ENCODE measurements at regions not wholly inside any gene's neighbourhood (a gene's known extent, or its start where the extent isn't known, plus 50 kb on each side); places are given as distances from the start of the nearest gene placed in this dataset.

GRCh38 chr2:14684516-14684915 is 52.0 kb downstream of the LRATD1 start:
- no peaks in the 10 kb centered on the region for H3K27me3 ChIP-seq (ENCODE audit: control insufficient read depth in 1 of 2, insufficient read depth in 2 of 2, low read length in 2 of 2)
- H3K36me3 ChIP-seq (ENCODE audit: control insufficient read depth in 1 of 2, insufficient read depth in 2 of 2, low read length in 2 of 2) = no peaks in the 10 kb centered on the region
- H3K4me3 ChIP-seq (ENCODE audit: low read depth in 1 of 2, low read length in 2 of 2) = no peak overlapping the region
- H3K4me1 ChIP-seq (ENCODE audit: control insufficient read depth in 1 of 2, insufficient read depth in 2 of 2, low read length in 2 of 2) = no peaks in the 10 kb centered on the region
- H3K9me3 ChIP-seq (ENCODE audit: control insufficient read depth in 1 of 2, low read length in 2 of 2) = no peaks in the 10 kb centered on the region
- no peak overlapping the region for H3K27ac ChIP-seq (ENCODE audit: low read depth, low read length)
- no peak overlapping the region for H3K9ac ChIP-seq (ENCODE audit: low read depth in 1 of 2, low read length in 2 of 2)

- no peaks in the 10 kb centered on the region for H3K4me1 ChIP-seq (ENCODE audit: control insufficient read depth in 1 of 2, insufficient read depth in 2 of 2, low read length in 2 of 2)
- H3K9me3 ChIP-seq (ENCODE audit: control insufficient read depth in 1 of 2, low read length in 2 of 2) = no peaks in the 10 kb centered on the region
- H3K27me3 ChIP-seq (ENCODE audit: control insufficient read depth in 1 of 2, insufficient read depth in 2 of 2, low read length in 2 of 2) = no peaks in the 10 kb centered on the region
- no peak overlapping the region for H3K27ac ChIP-seq (ENCODE audit: low read depth, low read length)
- no peak overlapping the region for H3K9ac ChIP-seq (ENCODE audit: low read depth in 1 of 2, low read length in 2 of 2)
- no peaks in the 10 kb centered on the region for H3K36me3 ChIP-seq (ENCODE audit: control insufficient read depth in 1 of 2, insufficient read depth in 2 of 2, low read length in 2 of 2)
- H3K4me3 ChIP-seq (ENCODE audit: low read depth in 1 of 2, low read length in 2 of 2) = no peak overlapping the region
Measured at GRCh38 chr2:14690926-14691325, 58.4 kb downstream of the LRATD1 start.

- Histone ChIP-seq H3K9ac (ENCODE audit: low read depth in 1 of 2, low read length in 2 of 2) (no peak overlapping the region), H3K36me3 (ENCODE audit: control insufficient read depth in 1 of 2, insufficient read depth in 2 of 2, low read length in 2 of 2) (no peaks in the 10 kb centered on the region), H3K27ac (ENCODE audit: low read depth, low read length) (no peak overlapping the region), H3K4me1 (ENCODE audit: control insufficient read depth in 1 of 2, insufficient read depth in 2 of 2, low read length in 2 of 2) (no peaks in the 10 kb centered on the region), H3K27me3 (ENCODE audit: control insufficient read depth in 1 of 2, insufficient read depth in 2 of 2, low read length in 2 of 2) (no peaks in the 10 kb centered on the region), H3K4me3 (ENCODE audit: low read depth in 1 of 2, low read length in 2 of 2) (no peak overlapping the region), H3K9me3 (ENCODE audit: control insufficient read depth in 1 of 2, low read length in 2 of 2) (no peaks in the 10 kb centered on the region)
Measured at GRCh38 chr2:14693874-14694273, 61.4 kb downstream of the LRATD1 start.

- Histone ChIP-seq H3K4me3 (ENCODE audit: low read depth in 1 of 2, low read length in 2 of 2) (no peak overlapping the region), H3K36me3 (ENCODE audit: control insufficient read depth in 1 of 2, insufficient read depth in 2 of 2, low read length in 2 of 2) (no peaks in the 10 kb centered on the region), H3K27me3 (ENCODE audit: control insufficient read depth in 1 of 2, insufficient read depth in 2 of 2, low read length in 2 of 2) (no peaks in the 10 kb centered on the region), H3K4me1 (ENCODE audit: control insufficient read depth in 1 of 2, insufficient read depth in 2 of 2, low read length in 2 of 2) (no peaks in the 10 kb centered on the region), H3K27ac (ENCODE audit: low read depth, low read length) (no peak overlapping the region), H3K9ac (ENCODE audit: low read depth in 1 of 2, low read length in 2 of 2) (no peak overlapping the region), H3K9me3 (ENCODE audit: control insufficient read depth in 1 of 2, low read length in 2 of 2) (no peaks in the 10 kb centered on the region)
Measured at GRCh38 chr2:14700753-14701152, 68.2 kb downstream of the LRATD1 start.

GRCh38 chr2:14702258-14702657 is 69.7 kb downstream of the LRATD1 start:
- Histone ChIP-seq H3K9ac (ENCODE audit: low read depth in 1 of 2, low read length in 2 of 2) (no peak overlapping the region), H3K9me3 (ENCODE audit: control insufficient read depth in 1 of 2, low read length in 2 of 2) (no peaks in the 10 kb centered on the region), H3K4me1 (ENCODE audit: control insufficient read depth in 1 of 2, insufficient read depth in 2 of 2, low read length in 2 of 2) (no peaks in the 10 kb centered on the region), H3K27me3 (ENCODE audit: control insufficient read depth in 1 of 2, insufficient read depth in 2 of 2, low read length in 2 of 2) (no peaks in the 10 kb centered on the region), H3K36me3 (ENCODE audit: control insufficient read depth in 1 of 2, insufficient read depth in 2 of 2, low read length in 2 of 2) (no peaks in the 10 kb centered on the region), H3K27ac (ENCODE audit: low read depth, low read length) (no peak overlapping the region), H3K4me3 (ENCODE audit: low read depth in 1 of 2, low read length in 2 of 2) (no peak overlapping the region)

GRCh38 chr2:14706201-14706600 is 73.7 kb downstream of the LRATD1 start:
- H3K36me3 ChIP-seq (ENCODE audit: control insufficient read depth in 1 of 2, insufficient read depth in 2 of 2, low read length in 2 of 2) = no peaks in the 10 kb centered on the region
- no peaks in the 10 kb centered on the region for H3K9me3 ChIP-seq (ENCODE audit: control insufficient read depth in 1 of 2, low read length in 2 of 2)
- no peak overlapping the region for H3K27ac ChIP-seq (ENCODE audit: low read depth, low read length)
- no peaks in the 10 kb centered on the region for H3K27me3 ChIP-seq (ENCODE audit: control insufficient read depth in 1 of 2, insufficient read depth in 2 of 2, low read length in 2 of 2)
- H3K4me1 ChIP-seq (ENCODE audit: control insufficient read depth in 1 of 2, insufficient read depth in 2 of 2, low read length in 2 of 2) = no peaks in the 10 kb centered on the region
- no peak overlapping the region for H3K4me3 ChIP-seq (ENCODE audit: low read depth in 1 of 2, low read length in 2 of 2)
- H3K9ac ChIP-seq (ENCODE audit: low read depth in 1 of 2, low read length in 2 of 2) = no peak overlapping the region

GRCh38 chr2:14712111-14712510 is 79.6 kb downstream of the LRATD1 start:
- H3K4me3 ChIP-seq (ENCODE audit: low read depth in 1 of 2, low read length in 2 of 2) = no peak overlapping the region
- H3K9ac ChIP-seq (ENCODE audit: low read depth in 1 of 2, low read length in 2 of 2) = no peak overlapping the region
- no peaks in the 10 kb centered on the region for H3K9me3 ChIP-seq (ENCODE audit: control insufficient read depth in 1 of 2, low read length in 2 of 2)
- no peaks in the 10 kb centered on the region for H3K27me3 ChIP-seq (ENCODE audit: control insufficient read depth in 1 of 2, insufficient read depth in 2 of 2, low read length in 2 of 2)
- H3K36me3 ChIP-seq (ENCODE audit: control insufficient read depth in 1 of 2, insufficient read depth in 2 of 2, low read length in 2 of 2) = no peaks in the 10 kb centered on the region
- no peaks in the 10 kb centered on the region for H3K4me1 ChIP-seq (ENCODE audit: control insufficient read depth in 1 of 2, insufficient read depth in 2 of 2, low read length in 2 of 2)
- H3K27ac ChIP-seq (ENCODE audit: low read depth, low read length) = no peak overlapping the region

GRCh38 chr2:14713248-14713647 is 80.7 kb downstream of the LRATD1 start:
- no peaks in the 10 kb centered on the region for H3K36me3 ChIP-seq (ENCODE audit: control insufficient read depth in 1 of 2, insufficient read depth in 2 of 2, low read length in 2 of 2)
- H3K9ac ChIP-seq (ENCODE audit: low read depth in 1 of 2, low read length in 2 of 2) = no peak overlapping the region
- no peak overlapping the region for H3K4me3 ChIP-seq (ENCODE audit: low read depth in 1 of 2, low read length in 2 of 2)
- no peaks in the 10 kb centered on the region for H3K4me1 ChIP-seq (ENCODE audit: control insufficient read depth in 1 of 2, insufficient read depth in 2 of 2, low read length in 2 of 2)
- no peaks in the 10 kb centered on the region for H3K27me3 ChIP-seq (ENCODE audit: control insufficient read depth in 1 of 2, insufficient read depth in 2 of 2, low read length in 2 of 2)
- no peak overlapping the region for H3K27ac ChIP-seq (ENCODE audit: low read depth, low read length)
- no peaks in the 10 kb centered on the region for H3K9me3 ChIP-seq (ENCODE audit: control insufficient read depth in 1 of 2, low read length in 2 of 2)

- Histone ChIP-seq H3K27ac (ENCODE audit: low read depth, low read length) (no peak overlapping the region), H3K36me3 (ENCODE audit: control insufficient read depth in 1 of 2, insufficient read depth in 2 of 2, low read length in 2 of 2) (no peaks in the 10 kb centered on the region), H3K4me1 (ENCODE audit: control insufficient read depth in 1 of 2, insufficient read depth in 2 of 2, low read length in 2 of 2) (no peaks in the 10 kb centered on the region), H3K27me3 (ENCODE audit: control insufficient read depth in 1 of 2, insufficient read depth in 2 of 2, low read length in 2 of 2) (no peaks in the 10 kb centered on the region), H3K9ac (ENCODE audit: low read depth in 1 of 2, low read length in 2 of 2) (no peak overlapping the region), H3K4me3 (ENCODE audit: low read depth in 1 of 2, low read length in 2 of 2) (no peak overlapping the region), H3K9me3 (ENCODE audit: control insufficient read depth in 1 of 2, low read length in 2 of 2) (no peaks in the 10 kb centered on the region)
Measured at GRCh38 chr2:14715600-14715999, 83.1 kb downstream of the LRATD1 start.

- H3K27me3 ChIP-seq (ENCODE audit: control insufficient read depth in 1 of 2, insufficient read depth in 2 of 2, low read length in 2 of 2) = no peaks in the 10 kb centered on the region
- no peaks in the 10 kb centered on the region for H3K4me1 ChIP-seq (ENCODE audit: control insufficient read depth in 1 of 2, insufficient read depth in 2 of 2, low read length in 2 of 2)
- no peak overlapping the region for H3K4me3 ChIP-seq (ENCODE audit: low read depth in 1 of 2, low read length in 2 of 2)
- no peaks in the 10 kb centered on the region for H3K9me3 ChIP-seq (ENCODE audit: control insufficient read depth in 1 of 2, low read length in 2 of 2)
- no peak overlapping the region for H3K27ac ChIP-seq (ENCODE audit: low read depth, low read length)
- H3K9ac ChIP-seq (ENCODE audit: low read depth in 1 of 2, low read length in 2 of 2) = no peak overlapping the region
- no peaks in the 10 kb centered on the region for H3K36me3 ChIP-seq (ENCODE audit: control insufficient read depth in 1 of 2, insufficient read depth in 2 of 2, low read length in 2 of 2)
Measured at GRCh38 chr2:14716319-14716718, 83.8 kb downstream of the LRATD1 start.

- Histone ChIP-seq H3K9me3 (ENCODE audit: control insufficient read depth in 1 of 2, low read length in 2 of 2) (no peaks in the 10 kb centered on the region), H3K9ac (ENCODE audit: low read depth in 1 of 2, low read length in 2 of 2) (no peak overlapping the region), H3K27me3 (ENCODE audit: control insufficient read depth in 1 of 2, insufficient read depth in 2 of 2, low read length in 2 of 2) (no peaks in the 10 kb centered on the region), H3K4me3 (ENCODE audit: low read depth in 1 of 2, low read length in 2 of 2) (no peak overlapping the region), H3K27ac (ENCODE audit: low read depth, low read length) (no peak overlapping the region), H3K36me3 (ENCODE audit: control insufficient read depth in 1 of 2, insufficient read depth in 2 of 2, low read length in 2 of 2) (no peaks in the 10 kb centered on the region), H3K4me1 (ENCODE audit: control insufficient read depth in 1 of 2, insufficient read depth in 2 of 2, low read length in 2 of 2) (no peaks in the 10 kb centered on the region)
Measured at GRCh38 chr2:14717131-14717530, 84.6 kb downstream of the LRATD1 start.
